Peyer's patch (tissue), 4 donors: ENCODE measurements at regions not wholly inside any gene's neighbourhood (a gene's known extent, or its start where the extent isn't known, plus 50 kb on each side); places are given as distances from the start of the nearest gene placed in this dataset.

Experiments used
- DNase-seq, 3 donors: peaks; one replicate each; pipeline ENCODE4 v3.0.0-alpha.2; 2017 to 2019
- H3K27ac ChIP-seq, 4 donors: fragments of 200-600 bp; sonication (generic); one replicate each; pipeline ENCODE4 v1.5.1; 2016 to 2019
- H3K27me3 ChIP-seq, 2 donors: fragments of 200-600 bp; sonication (generic); one replicate each; pipeline ENCODE4 v1.5.1; 2019
- H3K36me3 ChIP-seq, 3 donors: fragments of 200-600 bp; sonication (generic); one replicate each; pipeline ENCODE4 v1.5.1; 2016 to 2019
- H3K4me1 ChIP-seq, 4 donors: fragments of 200-600 bp; sonication (generic); one replicate each; pipeline ENCODE4 v1.5.1; 2016 to 2019
- H3K4me3 ChIP-seq, 4 donors: fragments of 200-600 bp; sonication (generic); 1 replicate in 3 of 4; 2 replicates in 1 of 4; pipeline ENCODE4 v1.5.1; 2016 to 2019; ENCODE audit warnings: mild to moderate bottlenecking in 1 of 4
- H3K9me3 ChIP-seq, 4 donors: fragments of 200-600 bp; sonication (generic); one replicate each; pipeline ENCODE4 v1.5.1; 2016 to 2019; ENCODE audit warnings: mild to moderate bottlenecking in 1 of 4
- CTCF ChIP-seq, 6 experiments: fragments of 450-650 bp in 4 of 6; fragments of 200-600 bp in 2 of 6; sonication (generic) in 1 of 6; IDR thresholded peaks; one replicate each; pipeline ENCODE4 v1.5.1; 2017 to 2019; ENCODE audit warnings: antibody characterized with exemption in 6 of 6, mild to moderate bottlenecking in 3 of 6, moderate library complexity in 1 of 6
- POLR2A ChIP-seq, 2 donors: fragments of 450-650 bp; IDR thresholded peaks; one replicate each; pipeline ENCODE4 v1.5.1; 2017; ENCODE audit warnings: antibody characterized with exemption in 2 of 2, mild to moderate bottlenecking in 2 of 2, moderate library complexity in 2 of 2

DNA sequence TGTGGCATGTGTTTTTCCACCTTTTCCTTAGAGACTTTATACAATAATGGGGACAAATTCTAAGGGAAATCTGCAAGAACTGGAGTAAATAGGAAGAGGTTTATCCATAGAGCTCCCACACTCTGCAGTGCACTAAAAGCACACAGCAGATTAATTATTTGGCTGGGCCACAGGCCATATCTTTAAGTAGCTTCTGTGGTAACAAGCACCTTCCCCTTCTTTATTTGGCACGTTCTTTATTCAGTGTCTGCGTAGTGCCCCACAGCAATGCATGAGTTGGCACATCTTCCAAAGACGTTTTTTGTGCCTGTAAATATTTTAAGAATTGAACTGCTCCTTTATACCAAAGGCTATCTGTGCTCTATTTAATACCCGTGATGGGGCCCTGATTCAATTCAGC is 104.9 kb upstream of the MBL2 start:
- no peak for TF ChIP-seq CTCF (IDR thresholded peaks at IDR 0.05)
- no peak for TF ChIP-seq POLR2A (IDR thresholded peaks at IDR 0.05)

GRCh38 chr10:52875336-52875735 is 102.8 kb upstream of the MBL2 start:
- Histone ChIP-seq H3K4me1 (no peaks in the 10 kb centered on the region), H3K4me3 (no peak overlapping the region), H3K9me3 (no peaks in the 10 kb centered on the region), H3K36me3 (no peaks in the 10 kb centered on the region), H3K27me3 (no peaks in the 10 kb centered on the region), H3K27ac (no peak overlapping the region)
- no peak for DNase-seq
- no peak for TF ChIP-seq CTCF (IDR thresholded peaks at IDR 0.05)
- no peak for TF ChIP-seq POLR2A (IDR thresholded peaks at IDR 0.05)

More for the DNA sequence above, 104.9 kb upstream of the MBL2 start:
- Histone ChIP-seq H3K27ac (no peak overlapping the region), H3K9me3 (no peaks in the 10 kb centered on the region), H3K4me3 (no peak overlapping the region), H3K36me3 (no peaks in the 10 kb centered on the region), H3K27me3 (no peaks in the 10 kb centered on the region), H3K4me1 (no peaks in the 10 kb centered on the region)
- no peak for DNase-seq

DNA sequence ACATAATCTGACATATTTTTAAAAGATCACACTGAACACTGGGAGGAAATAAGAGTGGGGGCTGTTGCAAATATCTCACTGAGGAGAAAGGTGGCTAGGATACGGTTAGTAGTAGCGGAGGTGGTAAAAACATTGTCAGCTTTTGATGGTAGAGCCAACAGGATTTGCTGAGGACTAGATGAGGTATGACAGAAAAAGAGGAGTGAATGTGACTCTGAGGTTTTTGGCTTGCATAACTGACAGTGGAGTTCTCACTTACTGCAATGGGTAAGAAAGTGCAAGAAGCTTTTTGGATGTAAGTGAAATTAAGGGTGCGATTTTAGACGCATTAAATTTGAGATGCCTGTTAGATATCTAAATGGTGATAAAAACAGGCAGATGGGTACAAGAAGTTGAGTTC is 102.0 kb upstream of the MBL2 start:
- no peaks in the 10 kb centered on the region for H3K36me3 ChIP-seq
- H3K4me1 ChIP-seq: no peaks in the 10 kb centered on the region
- H3K27ac ChIP-seq: no peak overlapping the region
- H3K27me3 ChIP-seq: no peaks in the 10 kb centered on the region
- H3K9me3 ChIP-seq: no peaks in the 10 kb centered on the region
- no peak for DNase-seq
- H3K4me3 ChIP-seq: no peak overlapping the region
- TF ChIP-seq CTCF (IDR thresholded peaks at IDR 0.05): no peak

DNA sequence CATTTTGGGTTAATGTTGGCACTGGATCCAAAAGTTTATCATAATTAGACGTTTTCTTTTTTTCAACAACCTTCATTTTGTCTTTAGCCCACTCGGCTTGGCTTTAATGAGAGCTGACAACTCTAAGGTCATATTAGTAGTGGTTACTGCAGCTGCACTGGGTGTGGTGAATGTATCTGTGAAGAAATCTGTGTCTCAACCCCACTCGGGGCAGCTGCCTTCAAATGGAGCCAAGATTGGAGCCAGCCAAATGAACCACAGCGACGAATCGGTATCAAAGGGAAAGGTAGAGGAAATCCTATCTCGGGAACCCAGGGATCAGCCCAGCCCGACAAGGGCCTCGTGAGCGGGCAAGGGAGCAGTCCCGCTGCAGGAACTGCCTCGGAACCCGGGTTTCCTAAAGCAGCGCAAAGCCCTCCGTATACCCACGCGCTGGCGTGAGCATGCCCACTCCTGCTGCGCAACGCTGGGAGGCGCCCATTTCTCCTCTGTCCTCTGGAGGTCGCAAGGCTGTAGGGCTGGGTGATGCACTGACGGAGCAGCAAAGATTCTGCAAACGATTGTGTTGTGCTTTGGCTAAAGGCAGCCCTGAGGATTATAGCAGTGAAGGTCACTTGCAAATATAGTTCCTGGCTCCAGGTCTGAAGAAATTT is 98.7 kb upstream of the MBL2 start:
- Histone ChIP-seq H3K4me3 (no peak overlapping the region), H3K27me3 (no peaks in the 10 kb centered on the region), H3K36me3 (no peaks in the 10 kb centered on the region), H3K27ac (no peak overlapping the region), H3K4me1 (no peaks in the 10 kb centered on the region), H3K9me3 (peaks cover 0 to 4% (median 2%) of the 10 kb centered on the region in 4 donors)
- DNase-seq: no peak
- TF ChIP-seq POLR2A (IDR thresholded peaks at IDR 0.05) (no peak), CTCF (IDR thresholded peaks at IDR 0.05) (no peak)

DNA sequence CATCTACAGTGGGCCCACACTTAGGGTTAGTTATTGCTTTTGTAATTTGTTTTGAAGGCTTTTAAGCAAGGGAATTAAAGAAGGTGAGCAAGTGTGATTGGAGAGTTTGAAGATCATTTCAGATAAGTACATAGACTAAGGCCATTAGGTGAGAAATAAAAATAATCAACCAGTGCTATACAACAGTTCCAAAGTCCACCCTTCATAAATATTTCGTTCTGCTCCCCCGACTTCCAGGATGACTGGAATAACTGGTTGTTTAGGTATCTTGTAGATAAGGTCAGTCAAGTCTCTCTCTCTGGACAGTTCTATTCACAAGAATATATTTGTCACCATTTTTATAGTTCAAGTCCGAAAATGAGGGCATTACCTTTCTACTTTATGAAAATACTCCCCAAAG is 98.0 kb upstream of the MBL2 start:
- H3K4me1 ChIP-seq: no peaks in the 10 kb centered on the region
- no peak overlapping the region for H3K27ac ChIP-seq
- peaks cover 0 to 4% (median 2%) of the 10 kb centered on the region in 4 donors for H3K9me3 ChIP-seq
- DNase-seq: no peak
- no peaks in the 10 kb centered on the region for H3K27me3 ChIP-seq
- TF ChIP-seq POLR2A (IDR thresholded peaks at IDR 0.05) (no peak), CTCF (IDR thresholded peaks at IDR 0.05) (no peak)
- H3K4me3 ChIP-seq: no peak overlapping the region
- no peaks in the 10 kb centered on the region for H3K36me3 ChIP-seq

GRCh38 chr10:52869864-52870263 is 97.3 kb upstream of the MBL2 start:
- no peak for DNase-seq

More at GRCh38 chr10:52869864-52870263, 97.3 kb upstream of the MBL2 start:
- no peak overlapping the region for H3K4me3 ChIP-seq
- no peaks in the 10 kb centered on the region for H3K4me1 ChIP-seq
- H3K27me3 ChIP-seq: no peaks in the 10 kb centered on the region
- H3K9me3 ChIP-seq: peaks cover 0 to 4% (median 2%) of the 10 kb centered on the region in 4 donors
- TF ChIP-seq CTCF (IDR thresholded peaks at IDR 0.05) (no peak), POLR2A (IDR thresholded peaks at IDR 0.05) (no peak)
- H3K27ac ChIP-seq: no peak overlapping the region
- H3K36me3 ChIP-seq: no peaks in the 10 kb centered on the region
